Keratinocyte (primary cell): ENCODE measurements at regions not wholly inside any gene's neighbourhood (a gene's known extent, or its start where the extent isn't known, plus 50 kb on each side); places are given as distances from the start of the nearest gene placed in this dataset.

Experiments
- DNase-seq: peaks from one replicate; pipeline ENCODE4 v3.0.0-alpha.2; 2011; ENCODE audit warnings: low read depth, missing footprints, low spot score
- FAIRE-seq: peaks from 2 replicates; lab custom pipeline; 2011; peaks lifted over from hg19 to GRCh38; lab: Jason Lieb, UNC
- H2AFZ ChIP-seq: 2 replicates; pipeline ENCODE4 v1.6.0; 2012; ENCODE audit warnings: low read length, control low read depth, inconsistent platforms; ENCODE audit not compliant: control insufficient read depth
- H3K27ac ChIP-seq: 2 replicates; pipeline ENCODE4 v1.5.1; 2011; ENCODE audit warnings: low read length; ENCODE audit not compliant: control insufficient read depth, insufficient read depth
- H3K27me3 ChIP-seq: 3 replicates; pipeline ENCODE4 v1.6.0; 2011; ENCODE audit warnings: low read length; ENCODE audit not compliant: control insufficient read depth, insufficient read depth; ENCODE audit errors: extremely low read depth
- H3K36me3 ChIP-seq, 2 experiments: 2 replicates in 1 of 2; 3 replicates in 1 of 2; pipeline ENCODE4 v1.5.1; 2011; ENCODE audit warnings: low read length in 2 of 2, mild to moderate bottlenecking in 1 of 2; ENCODE audit not compliant: control insufficient read depth in 2 of 2, insufficient read depth in 2 of 2; ENCODE audit errors: extremely low read depth in 1 of 2
- H3K4me1 ChIP-seq: 3 replicates; pipeline ENCODE4 v1.5.1; 2011; ENCODE audit warnings: low read length; ENCODE audit not compliant: control insufficient read depth, insufficient read depth; ENCODE audit errors: extremely low read depth
- H3K4me2 ChIP-seq: 3 replicates; pipeline ENCODE4 v1.6.0; 2011; ENCODE audit warnings: low read depth, low read length; ENCODE audit not compliant: control insufficient read depth, insufficient read depth; ENCODE audit errors: extremely low read depth
- H3K4me3 ChIP-seq, 3 experiments: fragments of 200-600 bp in 1 of 3; sonication (generic) in 1 of 3; 2 replicates in 2 of 3; 3 replicates in 1 of 3; pipeline ENCODE4 v1.5.1; 2011 to 2016; ENCODE audit warnings: low read length in 3 of 3, mild to moderate bottlenecking in 3 of 3, control low read depth in 2 of 3, inconsistent platforms in 1 of 3, low read depth in 1 of 3, mixed read lengths in 1 of 3, mixed run types in 1 of 3, moderate library complexity in 1 of 3; ENCODE audit not compliant: control insufficient read depth in 2 of 3, insufficient read depth in 2 of 3; ENCODE audit errors: extremely low read depth in 1 of 3
- H3K79me2 ChIP-seq: 2 replicates; pipeline ENCODE4 v1.6.0; 2012; ENCODE audit warnings: low read length; ENCODE audit not compliant: control insufficient read depth, insufficient read depth
- H3K9ac ChIP-seq: 3 replicates; pipeline ENCODE4 v1.6.0; 2011; ENCODE audit warnings: low read length; ENCODE audit not compliant: control insufficient read depth, insufficient read depth; ENCODE audit errors: extremely low read depth
- H3K9me1 ChIP-seq: 3 replicates; pipeline ENCODE4 v1.6.0; 2011; ENCODE audit warnings: low read length; ENCODE audit not compliant: control insufficient read depth, insufficient read depth; ENCODE audit errors: extremely low read depth
- H3K9me3 ChIP-seq: 2 replicates; pipeline ENCODE4 v1.5.1; 2012; ENCODE audit warnings: low read depth, low read length; ENCODE audit not compliant: control insufficient read depth
- H4K20me1 ChIP-seq: 3 replicates; pipeline ENCODE4 v1.6.0; 2011; ENCODE audit warnings: low read length; ENCODE audit not compliant: control insufficient read depth, insufficient read depth; ENCODE audit errors: extremely low read depth
- EZH2 ChIP-seq: IDR thresholded peaks from one replicate; pipeline ENCODE4 v1.6.1; 2012; ENCODE audit warnings: inconsistent platforms, mild to moderate bottlenecking, low read length, moderate library complexity
- dilution Hi-C: fragments of 300-500 bp; cut with MboI; formaldehyde crosslinking; loops from one replicate; pipeline ENCODE4 v1.7.0; 2020; ENCODE audit warnings: low sequenced_read_pairs; ENCODE audit not compliant: extremely low pct_ligation_motif_present
- TF ChIP-seq, protein P1 (sequence below), 3 experiments: IDR thresholded peaks in 1 of 3; conservative IDR thresholded peaks in 1 of 3; optimal IDR thresholded peaks in 1 of 3; 2 replicates in 2 of 3; 3 replicates in 1 of 3; pipeline versions ENCODE3 to v1.5.1; 2011; ENCODE audit warnings: low read length in 3 of 3, mild to moderate bottlenecking in 3 of 3, moderate library complexity in 2 of 3, control low read depth in 1 of 3, inconsistent platforms in 1 of 3; ENCODE audit not compliant: insufficient read depth in 2 of 3; ENCODE audit errors: extremely low read depth in 1 of 3

DNA sequence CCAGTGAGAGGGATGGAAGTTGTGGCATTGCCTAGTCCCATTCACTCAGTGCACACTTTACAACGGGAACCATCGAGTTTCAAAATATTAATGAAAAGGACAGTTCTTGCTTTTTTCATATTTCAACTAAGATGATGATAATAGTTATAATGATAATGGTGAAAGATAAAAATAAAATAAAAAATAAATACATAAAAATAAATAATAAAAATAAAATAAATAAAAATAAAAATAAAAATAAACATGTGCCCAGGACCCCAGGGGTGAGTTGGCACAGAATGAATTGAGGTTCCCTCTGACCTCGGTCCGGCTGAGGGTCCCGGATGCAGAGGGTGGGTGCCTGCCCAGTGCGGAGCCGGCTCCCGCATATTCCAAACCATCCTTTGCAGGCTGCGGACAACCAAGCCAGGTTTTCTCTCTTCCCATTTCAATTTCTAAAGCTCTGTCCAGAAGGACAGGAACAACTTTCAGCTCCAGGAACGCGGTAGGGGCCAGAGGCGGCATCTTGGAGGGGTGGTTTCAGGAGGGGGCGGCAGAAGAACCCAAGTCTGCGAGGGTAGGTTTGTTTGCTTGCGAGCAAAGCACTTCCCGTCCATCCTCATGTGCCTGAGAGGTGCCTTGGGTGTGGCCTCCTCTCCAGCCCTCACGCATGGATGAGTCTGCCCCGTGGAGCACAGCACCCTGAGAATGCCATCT, 236.8 kb downstream of the DLL1 start:
- TF ChIP-seq, protein P1, sequence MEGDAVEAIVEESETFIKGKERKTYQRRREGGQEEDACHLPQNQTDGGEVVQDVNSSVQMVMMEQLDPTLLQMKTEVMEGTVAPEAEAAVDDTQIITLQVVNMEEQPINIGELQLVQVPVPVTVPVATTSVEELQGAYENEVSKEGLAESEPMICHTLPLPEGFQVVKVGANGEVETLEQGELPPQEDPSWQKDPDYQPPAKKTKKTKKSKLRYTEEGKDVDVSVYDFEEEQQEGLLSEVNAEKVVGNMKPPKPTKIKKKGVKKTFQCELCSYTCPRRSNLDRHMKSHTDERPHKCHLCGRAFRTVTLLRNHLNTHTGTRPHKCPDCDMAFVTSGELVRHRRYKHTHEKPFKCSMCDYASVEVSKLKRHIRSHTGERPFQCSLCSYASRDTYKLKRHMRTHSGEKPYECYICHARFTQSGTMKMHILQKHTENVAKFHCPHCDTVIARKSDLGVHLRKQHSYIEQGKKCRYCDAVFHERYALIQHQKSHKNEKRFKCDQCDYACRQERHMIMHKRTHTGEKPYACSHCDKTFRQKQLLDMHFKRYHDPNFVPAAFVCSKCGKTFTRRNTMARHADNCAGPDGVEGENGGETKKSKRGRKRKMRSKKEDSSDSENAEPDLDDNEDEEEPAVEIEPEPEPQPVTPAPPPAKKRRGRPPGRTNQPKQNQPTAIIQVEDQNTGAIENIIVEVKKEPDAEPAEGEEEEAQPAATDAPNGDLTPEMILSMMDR (optimal IDR thresholded peaks at IDR 0.05 in 1 of 3, IDR thresholded peaks at IDR 0.05 in 1 of 3, conservative IDR thresholded peaks at IDR 0.05 in 1 of 3; ENCODE audit: extremely low read depth in 1 of 3, insufficient read depth in 2 of 3, low read length in 3 of 3): no peak
- TF ChIP-seq EZH2: no peak
- no peaks in the 10 kb centered on the region for H3K36me3 ChIP-seq
- H3K4me2 ChIP-seq: no peak overlapping the region
- no peak overlapping the region for H3K27ac ChIP-seq
- DNase-seq (no peak), FAIRE-seq (no peak)
- H3K79me2 ChIP-seq: no peaks in the 10 kb centered on the region
- H3K9me1 ChIP-seq: no peaks in the 10 kb centered on the region
- H3K4me3 ChIP-seq: no peak overlapping the region
- no peaks in the 10 kb centered on the region for H3K9me3 ChIP-seq
- no peak overlapping the region for H3K9ac ChIP-seq
- dilution Hi-C loops: no loop called here
- no peaks in the 10 kb centered on the region for H4K20me1 ChIP-seq
- no peaks in the 10 kb centered on the region for H3K27me3 ChIP-seq
- no peak overlapping the region for H2AFZ ChIP-seq
- no peaks in the 10 kb centered on the region for H3K4me1 ChIP-seq

DNA sequence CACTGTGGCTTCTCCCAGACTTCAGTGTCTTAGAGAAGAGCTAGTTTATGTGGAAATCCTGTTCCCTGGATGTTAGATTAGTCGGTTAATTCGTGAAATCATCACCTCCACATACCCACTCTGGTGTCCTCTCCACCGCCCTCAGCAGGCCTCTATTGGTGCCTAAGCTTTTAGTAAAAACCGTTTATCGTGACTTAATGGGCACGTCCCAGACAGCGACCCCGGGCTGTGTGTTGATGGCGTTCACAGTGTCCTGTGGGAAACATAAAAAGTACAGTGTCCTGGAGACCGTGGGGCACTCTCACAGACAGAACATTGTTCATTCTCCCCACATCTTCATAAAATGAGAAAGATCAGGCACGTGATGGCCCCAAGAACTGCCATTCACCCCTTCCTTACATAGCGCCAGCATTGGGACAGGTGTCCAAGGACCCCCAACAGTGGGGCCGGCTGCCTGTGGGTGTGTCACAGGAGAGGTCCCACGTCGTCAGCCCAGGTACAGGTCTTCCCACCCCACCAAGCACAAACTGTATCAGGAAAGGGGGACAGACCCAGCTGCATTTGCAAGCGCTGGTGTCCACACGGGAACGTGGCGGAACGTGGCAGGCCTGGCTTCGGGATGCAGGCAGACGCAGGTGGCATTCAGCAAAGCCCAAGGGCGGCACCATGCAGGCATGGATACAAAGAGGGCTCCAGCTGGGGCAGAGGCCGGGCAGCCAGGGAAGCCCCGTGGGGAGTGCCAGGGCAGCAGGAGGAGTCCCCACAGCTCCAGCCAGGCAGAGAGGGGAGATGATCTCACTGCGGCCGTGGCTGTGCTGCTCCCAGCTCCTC, 237.7 kb downstream of the DLL1 start:
- Histone ChIP-seq H3K27me3 (no peaks in the 10 kb centered on the region), H2AFZ (no peak overlapping the region), H3K9me1 (no peaks in the 10 kb centered on the region), H3K79me2 (no peaks in the 10 kb centered on the region), H3K36me3 (no peaks in the 10 kb centered on the region), H3K4me1 (no peaks in the 10 kb centered on the region), H4K20me1 (no peaks in the 10 kb centered on the region), H3K9me3 (no peaks in the 10 kb centered on the region), H3K4me3 (no peak overlapping the region), H3K27ac (no peak overlapping the region), H3K9ac (no peak overlapping the region), H3K4me2 (no peak overlapping the region)
- FAIRE-seq (no peak), DNase-seq (no peak)
- dilution Hi-C loops: no loop called here
- no peak for TF ChIP-seq EZH2
- TF ChIP-seq, protein P1 (optimal IDR thresholded peaks at IDR 0.05 in 1 of 3, IDR thresholded peaks at IDR 0.05 in 1 of 3, conservative IDR thresholded peaks at IDR 0.05 in 1 of 3; ENCODE audit: extremely low read depth in 1 of 3, insufficient read depth in 2 of 3, low read length in 3 of 3): no peak
